Mucosa of rectum (tissue), 2 donors: ENCODE measurements at regions not wholly inside any gene's neighbourhood (a gene's known extent, or its start where the extent isn't known, plus 50 kb on each side); places are given as distances from the start of the nearest gene placed in this dataset.

Experiments
- H3K27ac ChIP-seq, 2 donors: one replicate each; pipeline ENCODE4 v1.7.0; 2013; ENCODE audit warnings: inconsistent platforms in 2 of 2, low read depth in 2 of 2, low read length in 2 of 2
- H3K27me3 ChIP-seq, 2 donors: one replicate each; pipeline ENCODE4 v1.7.0; 2013; ENCODE audit warnings: low read length in 2 of 2; ENCODE audit not compliant: control insufficient read depth in 2 of 2, insufficient read depth in 2 of 2
- H3K36me3 ChIP-seq, 2 donors: one replicate each; pipeline ENCODE4 v1.7.0; 2013; ENCODE audit warnings: low read length in 2 of 2; ENCODE audit not compliant: control insufficient read depth in 2 of 2, insufficient read depth in 2 of 2
- H3K4me1 ChIP-seq, 2 donors: one replicate each; pipeline ENCODE4 v1.7.0; 2013; ENCODE audit warnings: low read length in 2 of 2, mild to moderate bottlenecking in 1 of 2; ENCODE audit not compliant: control insufficient read depth in 2 of 2, insufficient read depth in 2 of 2
- H3K4me3 ChIP-seq, 2 donors: one replicate each; pipeline ENCODE4 v1.7.0; 2013; ENCODE audit warnings: low read length in 2 of 2
- H3K9ac ChIP-seq, 2 donors: one replicate each; pipeline ENCODE4 v1.7.0; 2013; ENCODE audit warnings: low read length in 2 of 2, low read depth in 1 of 2, mild to moderate bottlenecking in 1 of 2
- H3K9me3 ChIP-seq, 2 donors: one replicate each; pipeline ENCODE4 v1.7.0; 2013; ENCODE audit warnings: low read length in 2 of 2; ENCODE audit not compliant: control insufficient read depth in 2 of 2
- donor health status: healthy.
- donor health status: Normal muscosa, but diverticular disease.

DNA sequence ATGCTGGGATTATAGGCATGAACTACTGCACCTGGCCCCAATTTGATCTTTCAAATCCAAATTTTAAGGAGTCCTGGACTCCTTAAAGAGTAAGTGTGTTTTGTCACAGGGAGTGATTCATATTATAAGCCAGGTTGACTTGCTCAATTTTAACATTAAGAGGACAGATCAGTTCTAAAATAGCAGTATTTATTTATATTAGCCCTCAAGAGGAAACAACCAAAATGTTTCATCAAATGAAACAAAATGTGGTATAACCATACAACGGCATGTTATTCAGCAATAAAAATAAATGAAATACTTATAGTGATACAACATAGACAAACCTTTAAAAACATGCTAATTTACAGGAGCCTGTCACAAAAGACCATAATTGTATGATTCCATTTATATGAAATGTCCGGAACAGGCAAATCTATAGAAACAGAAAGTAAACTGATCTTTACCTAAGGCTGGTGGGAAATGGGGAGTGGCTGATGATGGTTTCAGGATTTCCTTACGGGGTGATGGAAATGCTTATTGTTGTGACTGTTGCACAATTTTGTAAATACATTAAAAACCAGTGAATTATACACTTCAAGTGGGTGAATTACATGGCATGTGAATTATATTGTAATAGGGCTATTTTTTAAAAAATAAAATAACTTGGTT lies 637.4 kb downstream of the MMUT start:
- Histone ChIP-seq H3K9me3 (no peaks in the 10 kb centered on the region), H3K4me3 (no peak overlapping the region), H3K27ac (no peak overlapping the region), H3K27me3 (no peaks in the 10 kb centered on the region), H3K36me3 (no peaks in the 10 kb centered on the region), H3K9ac (no peak overlapping the region), H3K4me1 (no peaks in the 10 kb centered on the region)

DNA sequence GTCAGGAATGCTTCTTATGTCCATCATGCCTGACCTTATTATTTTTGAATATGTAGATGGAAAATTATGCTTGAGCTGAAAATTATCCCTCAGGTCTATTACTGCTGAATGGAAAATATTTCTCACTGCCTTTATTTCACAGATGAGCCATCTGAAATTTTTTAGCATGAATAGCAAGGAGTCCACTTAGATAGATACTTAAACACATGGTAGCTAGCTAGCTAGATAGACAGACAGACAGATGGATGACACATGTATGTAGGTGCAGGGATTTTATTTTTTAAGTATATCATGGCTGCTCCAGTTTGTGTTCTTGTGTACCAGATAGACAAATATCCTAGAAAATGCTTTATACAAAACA lies 645.0 kb downstream of the MMUT start:
- H3K9me3 ChIP-seq, result no peaks in the 10 kb centered on the region
- no peak overlapping the region for H3K4me3 ChIP-seq
- no peaks in the 10 kb centered on the region for H3K4me1 ChIP-seq
- no peak overlapping the region for H3K27ac ChIP-seq
- H3K36me3 ChIP-seq, result no peaks in the 10 kb centered on the region
- no peaks in the 10 kb centered on the region for H3K27me3 ChIP-seq
- H3K9ac ChIP-seq, result no peak overlapping the region

DNA sequence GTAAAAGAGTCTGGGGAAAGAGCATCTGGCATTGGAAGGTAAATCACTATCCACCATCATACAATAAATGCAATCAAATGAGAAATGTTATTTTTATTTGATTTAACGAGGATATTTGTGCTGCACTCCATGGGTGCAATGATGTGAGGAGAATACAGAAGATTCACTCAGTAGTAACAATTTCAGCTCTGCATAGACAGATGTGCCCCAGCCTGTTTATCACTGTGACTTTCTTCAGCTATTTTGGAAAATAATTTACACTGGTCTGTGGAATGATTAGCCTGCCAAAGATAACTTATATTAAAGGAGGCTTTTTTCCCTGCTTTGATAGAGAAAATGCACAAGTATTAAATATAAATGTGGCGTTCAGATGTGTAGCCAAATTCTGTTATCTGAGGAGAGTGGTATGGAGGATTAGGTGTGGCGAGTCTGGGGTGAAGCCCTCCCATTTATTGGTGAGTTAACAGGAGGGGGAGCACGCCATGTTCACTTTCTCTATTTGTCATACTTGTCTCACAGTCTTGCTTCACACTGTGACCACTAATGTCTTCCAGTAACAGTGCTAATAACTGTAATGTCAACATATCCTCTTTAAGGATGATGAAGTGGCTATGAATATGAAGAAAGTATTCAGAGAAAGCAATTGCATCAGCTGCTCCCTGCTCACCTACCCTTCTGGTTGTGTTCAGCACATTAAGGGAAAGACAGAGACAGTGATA lies 645.6 kb downstream of the MMUT start:
- Histone ChIP-seq H3K36me3 (no peaks in the 10 kb centered on the region), H3K27ac (no peak overlapping the region), H3K4me1 (no peaks in the 10 kb centered on the region)

GRCh38 chr6:48814957-48815356 lies 648.1 kb downstream of the MMUT start:
- Histone ChIP-seq H3K9me3 (no peaks in the 10 kb centered on the region), H3K9ac (no peak overlapping the region), H3K36me3 (no peaks in the 10 kb centered on the region), H3K4me1 (no peaks in the 10 kb centered on the region), H3K4me3 (no peak overlapping the region), H3K27me3 (no peaks in the 10 kb centered on the region), H3K27ac (no peak overlapping the region)

More for the DNA sequence above, 645.6 kb downstream of the MMUT start:
- H3K27me3 ChIP-seq, result no peaks in the 10 kb centered on the region
- H3K9ac ChIP-seq, result no peak overlapping the region
- no peaks in the 10 kb centered on the region for H3K9me3 ChIP-seq
- H3K4me3 ChIP-seq, result no peak overlapping the region

- Histone ChIP-seq H3K4me1 (no peaks in the 10 kb centered on the region), H3K4me3 (no peak overlapping the region), H3K9ac (no peak overlapping the region), H3K27me3 (no peaks in the 10 kb centered on the region), H3K9me3 (no peaks in the 10 kb centered on the region), H3K36me3 (no peaks in the 10 kb centered on the region), H3K27ac (no peak overlapping the region)
Measured at GRCh38 chr6:48813836-48814235, 649.2 kb downstream of the MMUT start.

DNA sequence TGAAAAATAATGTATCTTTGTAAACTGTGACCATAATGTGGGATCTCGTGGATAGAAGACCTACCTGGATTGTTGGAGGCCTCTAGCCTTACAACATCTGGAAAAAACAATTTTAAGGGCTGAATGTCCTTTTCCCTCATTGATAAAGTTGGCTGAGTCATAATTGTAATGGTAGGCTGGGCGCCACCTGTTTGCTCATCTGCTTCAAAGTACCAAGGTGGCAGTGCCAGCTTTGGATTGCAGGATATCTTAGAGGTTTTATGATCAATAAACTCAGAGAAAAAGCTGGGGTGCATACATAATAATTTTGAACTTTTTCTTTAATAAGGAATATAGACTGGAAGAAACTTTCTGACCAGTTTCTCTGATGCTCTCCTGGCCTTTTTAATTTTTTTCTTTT lies 653.4 kb downstream of the MMUT start:
- no peak overlapping the region for H3K4me3 ChIP-seq
- no peak overlapping the region for H3K27ac ChIP-seq
- H3K9me3 ChIP-seq, result no peaks in the 10 kb centered on the region
- H3K4me1 ChIP-seq, result no peaks in the 10 kb centered on the region
- no peak overlapping the region for H3K9ac ChIP-seq
- no peaks in the 10 kb centered on the region for H3K27me3 ChIP-seq
- H3K36me3 ChIP-seq, result no peaks in the 10 kb centered on the region

- H3K4me3 ChIP-seq, result no peak overlapping the region
- H3K9ac ChIP-seq, result no peak overlapping the region
- no peaks in the 10 kb centered on the region for H3K27me3 ChIP-seq
- H3K27ac ChIP-seq, result no peak overlapping the region
- no peaks in the 10 kb centered on the region for H3K4me1 ChIP-seq
- no peaks in the 10 kb centered on the region for H3K36me3 ChIP-seq
- no peaks in the 10 kb centered on the region for H3K9me3 ChIP-seq
Measured at GRCh38 chr6:48809245-48809644, 653.8 kb downstream of the MMUT start.

DNA sequence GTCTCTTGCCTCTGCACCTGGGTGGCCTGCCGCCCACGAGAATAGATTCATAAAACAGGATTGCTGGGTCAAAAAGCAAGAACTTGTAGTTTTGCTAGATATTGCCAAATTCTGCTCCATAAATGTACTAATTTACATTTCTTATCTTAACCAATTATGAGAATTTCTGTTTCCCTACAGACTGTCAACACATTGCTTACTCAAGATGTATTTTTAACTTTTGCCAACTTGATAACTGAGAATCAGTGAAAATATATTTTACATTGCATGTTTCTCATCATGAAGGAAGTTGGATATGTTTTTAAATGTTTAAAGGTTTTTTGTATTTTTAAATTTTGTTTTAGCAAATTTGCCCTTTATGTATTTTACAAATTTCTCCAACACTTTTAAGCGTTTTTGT lies 664.8 kb downstream of the MMUT start:
- no peak overlapping the region for H3K4me3 ChIP-seq
- no peaks in the 10 kb centered on the region for H3K27me3 ChIP-seq
- no peaks in the 10 kb centered on the region for H3K4me1 ChIP-seq
- H3K27ac ChIP-seq, result no peak overlapping the region
- no peak overlapping the region for H3K9ac ChIP-seq
- no peaks in the 10 kb centered on the region for H3K9me3 ChIP-seq
- H3K36me3 ChIP-seq, result no peaks in the 10 kb centered on the region

DNA sequence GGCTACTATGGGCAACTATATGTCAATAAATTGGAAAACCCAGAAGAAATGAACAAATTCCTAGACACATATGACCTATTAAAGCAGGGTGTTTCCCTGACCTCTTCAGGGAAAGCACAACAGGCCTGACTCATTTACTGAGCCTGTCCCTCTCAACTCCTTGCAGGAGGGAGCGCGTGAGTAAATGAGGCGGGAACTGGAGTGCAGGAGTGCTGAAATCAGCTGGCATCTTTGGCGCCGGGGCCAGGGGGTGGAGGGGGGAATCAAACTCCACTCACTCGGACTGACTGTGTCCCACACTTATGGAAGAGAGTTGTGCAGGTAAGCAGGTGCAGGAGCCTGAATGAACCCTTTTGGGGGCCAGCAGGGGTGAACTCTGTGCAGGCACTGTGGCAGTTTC lies 671.2 kb upstream of the PTCHD4 start:
- Histone ChIP-seq H3K27ac (no peak overlapping the region), H3K9ac (no peak overlapping the region), H3K9me3 (no peaks in the 10 kb centered on the region), H3K27me3 (no peaks in the 10 kb centered on the region), H3K36me3 (no peaks in the 10 kb centered on the region), H3K4me1 (no peaks in the 10 kb centered on the region), H3K4me3 (no peak overlapping the region)

- H3K27ac ChIP-seq, result no peak overlapping the region
- H3K4me3 ChIP-seq, result no peak overlapping the region
- H3K9ac ChIP-seq, result no peak overlapping the region
- no peaks in the 10 kb centered on the region for H3K9me3 ChIP-seq
- no peaks in the 10 kb centered on the region for H3K27me3 ChIP-seq
- no peaks in the 10 kb centered on the region for H3K4me1 ChIP-seq
- no peaks in the 10 kb centered on the region for H3K36me3 ChIP-seq
Measured at GRCh38 chr6:48777411-48777810, 666.4 kb upstream of the PTCHD4 start.
